Right atrium auricular region (tissue), 2 donors: ENCODE measurements at regions not wholly inside any gene's neighbourhood (a gene's known extent, or its start where the extent isn't known, plus 50 kb on each side); places are given as distances from the start of the nearest gene placed in this dataset.

Experiments used
- DNase-seq: peaks from one replicate; pipeline ENCODE4 v3.0.0-alpha.2; 2019; ENCODE audit warnings: low spot score
- H3K27ac ChIP-seq, 2 donors: fragments of 200-600 bp; sonication (generic); 1 replicate in 1 of 2; 2 replicates in 1 of 2; pipeline ENCODE4 v1.5.1; 2016 to 2019
- H3K27me3 ChIP-seq, 2 donors: fragments of 200-600 bp; sonication (generic); one replicate each; pipeline versions ENCODE4 v1.5.1 to v1.6.0; 2017 to 2019
- H3K36me3 ChIP-seq: fragments of 200-600 bp; sonication (generic); one replicate; pipeline ENCODE4 v1.5.1; 2016
- H3K4me1 ChIP-seq, 2 donors: fragments of 200-600 bp; sonication (generic); one replicate each; pipeline versions ENCODE4 v1.5.1 to v1.6.0; 2017 to 2019
- H3K4me3 ChIP-seq, 2 donors: fragments of 200-600 bp; sonication (generic); 1 replicate in 1 of 2; 2 replicates in 1 of 2; pipeline ENCODE4 v1.5.1; 2017 to 2019; ENCODE audit warnings: mild to moderate bottlenecking in 1 of 2, moderate library complexity in 1 of 2
- H3K9me3 ChIP-seq, 2 donors: fragments of 200-600 bp; sonication (generic); one replicate each; pipeline ENCODE4 v1.5.1; 2019
- TF ChIP-seq, protein P1 (sequence below), 2 donors: fragments of 200-600 bp; sonication (generic); IDR thresholded peaks; one replicate each; pipeline ENCODE4 v1.5.1; 2019; ENCODE audit warnings: antibody characterized with exemption in 2 of 2

GRCh38 chrX:15911734-15912550 is 57.3 kb upstream of the AP1S2 start:
- no peaks in the 10 kb centered on the region for H3K9me3 ChIP-seq
- no peaks in the 10 kb centered on the region for H3K36me3 ChIP-seq
- H3K4me1 ChIP-seq, result peaks cover 0 to 4% of the 10 kb centered on the region in 2 donors
- no peaks in the 10 kb centered on the region for H3K27me3 ChIP-seq
- TF ChIP-seq, protein P1, sequence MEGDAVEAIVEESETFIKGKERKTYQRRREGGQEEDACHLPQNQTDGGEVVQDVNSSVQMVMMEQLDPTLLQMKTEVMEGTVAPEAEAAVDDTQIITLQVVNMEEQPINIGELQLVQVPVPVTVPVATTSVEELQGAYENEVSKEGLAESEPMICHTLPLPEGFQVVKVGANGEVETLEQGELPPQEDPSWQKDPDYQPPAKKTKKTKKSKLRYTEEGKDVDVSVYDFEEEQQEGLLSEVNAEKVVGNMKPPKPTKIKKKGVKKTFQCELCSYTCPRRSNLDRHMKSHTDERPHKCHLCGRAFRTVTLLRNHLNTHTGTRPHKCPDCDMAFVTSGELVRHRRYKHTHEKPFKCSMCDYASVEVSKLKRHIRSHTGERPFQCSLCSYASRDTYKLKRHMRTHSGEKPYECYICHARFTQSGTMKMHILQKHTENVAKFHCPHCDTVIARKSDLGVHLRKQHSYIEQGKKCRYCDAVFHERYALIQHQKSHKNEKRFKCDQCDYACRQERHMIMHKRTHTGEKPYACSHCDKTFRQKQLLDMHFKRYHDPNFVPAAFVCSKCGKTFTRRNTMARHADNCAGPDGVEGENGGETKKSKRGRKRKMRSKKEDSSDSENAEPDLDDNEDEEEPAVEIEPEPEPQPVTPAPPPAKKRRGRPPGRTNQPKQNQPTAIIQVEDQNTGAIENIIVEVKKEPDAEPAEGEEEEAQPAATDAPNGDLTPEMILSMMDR (IDR thresholded peaks at IDR 0.05), result no peak
- no peak overlapping the region for H3K4me3 ChIP-seq
- no peak overlapping the region for H3K27ac ChIP-seq
- no peak for DNase-seq

DNA sequence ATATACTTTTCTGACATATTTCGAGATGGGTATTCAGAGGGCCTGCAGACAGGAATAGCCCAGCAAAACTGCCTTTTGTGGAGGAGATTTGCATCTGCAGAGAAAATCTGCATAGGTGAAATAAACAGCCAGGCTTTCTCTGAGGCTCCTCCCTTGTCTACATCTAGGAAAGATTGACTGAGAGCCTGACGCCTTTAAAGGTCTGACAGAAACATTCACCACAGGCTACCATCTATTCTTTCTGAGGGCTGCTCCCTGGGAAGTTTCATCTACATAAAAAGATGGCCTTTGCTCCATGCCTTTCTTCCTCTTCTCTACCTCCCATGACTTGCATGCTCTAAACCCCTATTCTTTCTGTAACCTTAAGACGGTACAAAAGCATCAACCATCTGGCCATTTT is 55.0 kb upstream of the AP1S2 start:
- DNase-seq, result no peak
- no peaks in the 10 kb centered on the region for H3K9me3 ChIP-seq
- H3K36me3 ChIP-seq, result no peaks in the 10 kb centered on the region
- H3K4me3 ChIP-seq, result no peak overlapping the region
- TF ChIP-seq, protein P1 (IDR thresholded peaks at IDR 0.05), result no peak
- no peaks in the 10 kb centered on the region for H3K27me3 ChIP-seq
- no peak overlapping the region for H3K27ac ChIP-seq
- H3K4me1 ChIP-seq, result no peaks in the 10 kb centered on the region

DNA sequence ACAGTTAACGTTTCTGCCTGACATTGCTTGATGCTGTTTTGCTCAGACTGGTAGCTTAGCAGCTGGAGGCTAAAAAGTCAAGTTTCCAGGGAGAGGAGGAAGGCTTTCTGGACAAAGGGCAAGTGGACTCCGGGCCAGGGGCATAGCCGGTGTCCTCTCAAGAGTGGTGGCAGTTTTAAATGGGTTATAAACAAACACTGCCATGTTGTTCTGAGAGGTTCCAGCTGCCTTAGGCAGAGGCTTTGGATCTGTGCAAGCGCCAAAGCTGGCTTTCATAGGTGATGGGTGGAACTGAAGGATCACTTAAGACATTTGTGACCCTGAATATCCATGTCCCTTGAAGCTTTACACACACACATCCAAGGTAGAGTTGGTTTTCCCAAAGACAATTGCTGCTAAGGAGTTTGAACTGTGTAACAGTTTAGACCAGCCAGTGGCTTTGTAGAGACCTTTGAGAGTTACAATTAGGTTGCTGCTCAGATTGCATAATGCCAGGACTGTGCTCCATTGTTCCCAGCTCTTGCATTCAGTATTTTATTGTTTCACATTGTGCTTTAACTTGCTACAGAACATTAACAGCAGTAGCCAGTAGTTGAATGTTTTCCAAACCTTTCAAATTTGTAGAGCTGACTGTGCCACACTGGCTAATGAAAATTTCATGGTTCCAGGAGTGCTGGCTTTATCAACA is 54.1 kb upstream of the AP1S2 start:
- Histone ChIP-seq H3K36me3 (no peaks in the 10 kb centered on the region), H3K27me3 (no peaks in the 10 kb centered on the region), H3K4me3 (no peak overlapping the region), H3K9me3 (no peaks in the 10 kb centered on the region), H3K27ac (no peak overlapping the region), H3K4me1 (no peaks in the 10 kb centered on the region)
- DNase-seq, result no peak
- TF ChIP-seq, protein P1 (IDR thresholded peaks at IDR 0.05), result no peak

DNA sequence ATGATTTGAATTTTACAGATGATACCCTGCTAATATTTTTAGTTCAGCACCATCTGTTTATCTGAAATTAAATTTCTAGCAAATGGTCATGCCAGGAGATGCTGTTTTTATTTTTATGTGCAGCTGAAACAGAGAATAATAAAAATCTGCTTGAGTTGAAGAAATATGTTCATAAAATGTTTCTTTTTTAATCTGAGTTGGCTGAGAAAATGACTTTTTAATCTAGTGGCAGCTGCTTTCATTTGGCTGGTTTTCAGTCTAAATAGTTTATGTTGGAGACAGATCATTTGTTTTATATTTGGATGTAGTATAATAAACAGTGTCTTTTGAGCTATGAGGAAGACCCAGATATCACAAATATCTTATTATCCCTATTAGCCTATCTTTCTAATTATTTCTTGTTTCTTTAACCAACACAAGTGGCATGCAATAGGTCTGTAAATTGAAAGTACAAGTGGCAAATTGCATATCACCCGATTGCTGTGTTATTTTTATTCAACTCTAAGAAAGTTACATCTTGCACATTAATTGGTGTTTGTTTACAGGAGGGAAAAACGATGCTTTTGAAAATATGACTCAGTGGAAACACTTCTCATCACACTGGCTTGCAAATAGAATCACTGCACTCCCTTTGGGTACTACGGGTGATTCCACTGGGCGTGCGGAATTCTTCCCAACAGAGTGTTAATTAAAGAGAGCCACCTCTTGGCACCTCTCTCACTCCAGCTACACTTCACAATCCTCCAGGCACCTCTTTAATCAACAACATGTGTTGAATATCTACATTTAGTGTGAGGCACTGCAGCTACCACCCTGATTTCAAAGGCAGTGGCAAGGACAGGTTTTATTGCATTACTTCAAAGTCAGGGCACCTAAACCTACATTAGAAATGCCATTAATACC is 51.7 kb upstream of the AP1S2 start:
- no peak for DNase-seq
- TF ChIP-seq, protein P1 (IDR thresholded peaks at IDR 0.05), result no peak
- no peaks in the 10 kb centered on the region for H3K4me1 ChIP-seq
- peaks cover 0 to 3% of the 10 kb centered on the region in 2 donors for H3K9me3 ChIP-seq
- H3K36me3 ChIP-seq, result no peaks in the 10 kb centered on the region
- H3K27me3 ChIP-seq, result no peaks in the 10 kb centered on the region
- H3K4me3 ChIP-seq, result no peak overlapping the region
- H3K27ac ChIP-seq, result no peak overlapping the region
